Small intestine (tissue), 7 donors: ENCODE measurements at regions not wholly inside any gene's neighbourhood (a gene's known extent, or its start where the extent isn't known, plus 50 kb on each side); places are given as distances from the start of the nearest gene placed in this dataset.
A peak's percentile ranks its signal among the peaks of the same experiment; 100 is the strongest.

Source experiments
- DNase-seq, 2 donors: peaks; one replicate each; pipeline versions ENCODE4 v3.0.0 to v3.0.0-alpha.2; 2013
- FAIRE-seq: peaks from 2 replicates; lab custom pipeline; 2012; peaks lifted over from hg19 to GRCh38; lab: Jason Lieb, UNC
- H3K27ac ChIP-seq, 3 donors: one replicate each; pipeline ENCODE4 v1.5.1; 2013; ENCODE audit warnings: low read length in 2 of 3, mild to moderate bottlenecking in 2 of 3, control low read depth in 1 of 3, inconsistent platforms in 1 of 3, low read depth in 1 of 3, moderate library complexity in 1 of 3
- H3K27me3 ChIP-seq, 3 donors: one replicate each; pipeline ENCODE4 v1.6.1; 2013; ENCODE audit warnings: low read length in 3 of 3, inconsistent platforms in 1 of 3; ENCODE audit not compliant: control insufficient read depth in 3 of 3, insufficient read depth in 3 of 3
- H3K36me3 ChIP-seq, 3 donors: one replicate each; pipeline ENCODE4 v1.6.1; 2013; ENCODE audit warnings: low read length in 3 of 3, inconsistent platforms in 1 of 3, low read depth in 1 of 3, mild to moderate bottlenecking in 1 of 3, moderate library complexity in 1 of 3; ENCODE audit not compliant: control insufficient read depth in 3 of 3, insufficient read depth in 2 of 3
- H3K4me1 ChIP-seq, 3 donors: one replicate each; pipeline ENCODE4 v1.6.1; 2013; ENCODE audit warnings: low read length in 2 of 3, inconsistent platforms in 1 of 3, low read depth in 1 of 3, mild to moderate bottlenecking in 1 of 3, moderate library complexity in 1 of 3; ENCODE audit not compliant: control insufficient read depth in 3 of 3, insufficient read depth in 2 of 3
- H3K4me3 ChIP-seq, 3 donors: one replicate each; pipeline ENCODE4 v1.5.1; 2013; ENCODE audit warnings: low read length in 3 of 3, control low read depth in 1 of 3, inconsistent platforms in 1 of 3, low read depth in 1 of 3, mild to moderate bottlenecking in 1 of 3, moderate library complexity in 1 of 3
- H3K9me3 ChIP-seq, 2 donors: one replicate each; pipeline ENCODE4 v1.6.1; 2013; ENCODE audit warnings: low read depth in 1 of 2, low read length in 1 of 2; ENCODE audit not compliant: control insufficient read depth in 2 of 2, insufficient read depth in 1 of 2
- WGBS, 3 donors: extraction: QIAGEN DNeasy Blood & Tissue Kit; methylation state at CpG; one replicate each; pipeline ENCODE4 v1.1.7; 2013; 5-methylcytosine and 5-hydroxymethylcytosine counted together
- donor health status: healthy with polysubstance abuse.
- donor health status: control.
- donor health status: control.
- donor health status: Bipolar disorder and iron deficiency.
- donor health status: healthy.

DNA sequence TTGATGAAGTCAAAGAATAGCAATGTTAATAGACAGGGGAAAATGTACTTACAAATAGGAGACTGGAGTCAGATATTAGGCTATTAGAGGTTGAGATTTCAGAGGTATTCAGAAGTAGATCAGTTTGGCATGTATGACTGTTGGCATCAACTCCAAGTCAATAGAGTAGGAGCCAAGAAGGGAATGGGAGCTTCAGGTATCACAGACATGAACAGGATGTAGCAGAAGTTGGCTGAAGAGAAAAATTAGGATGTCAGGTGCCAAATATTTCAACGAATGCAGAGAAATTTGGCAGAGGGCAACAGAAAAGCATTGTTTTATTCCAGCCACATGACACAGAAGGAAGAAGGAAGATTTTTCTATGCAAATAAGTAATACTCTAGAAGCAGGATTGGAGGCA is 69.7 kb downstream of the GLYATL1 start:
- 15 to 30% (median 16%) methylated on average over 1 of the region's 1 CpG for WGBS, 3 donors
- DNase-seq, result no peak
- H3K27ac ChIP-seq, result no peak overlapping the region
- peaks cover 0 to 19% (median 0%) of the 10 kb centered on the region in 3 donors for H3K4me1 ChIP-seq
- H3K36me3 ChIP-seq, result no peaks in the 10 kb centered on the region
- no peak for FAIRE-seq
- H3K9me3 ChIP-seq, result no peaks in the 10 kb centered on the region
- no peaks in the 10 kb centered on the region for H3K27me3 ChIP-seq
- H3K4me3 ChIP-seq, result no peak overlapping the region

DNA sequence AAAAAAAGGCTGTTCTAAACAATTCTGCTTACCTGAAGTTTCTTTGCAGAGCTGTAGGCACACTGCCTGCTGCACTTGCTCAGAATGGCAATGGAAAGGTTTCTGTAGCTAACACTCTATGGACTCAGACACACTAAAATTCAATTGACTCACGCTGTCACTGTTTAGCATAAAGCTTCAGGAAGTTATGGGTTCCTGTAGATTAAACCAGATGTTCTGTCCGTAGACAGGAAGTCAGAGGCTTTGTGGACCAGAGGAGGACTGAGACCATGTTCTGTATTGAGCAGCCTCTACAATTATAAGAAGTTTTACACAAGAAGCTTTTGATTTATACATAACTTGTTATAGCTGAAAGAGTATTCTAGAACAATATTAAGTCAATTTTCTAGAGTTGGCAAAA is 70.4 kb downstream of the GLYATL1 start:
- Histone ChIP-seq H3K27me3 (no peaks in the 10 kb centered on the region), H3K4me1 (peaks cover 0 to 19% (median 0%) of the 10 kb centered on the region in 3 donors), H3K27ac (no peak overlapping the region), H3K9me3 (no peaks in the 10 kb centered on the region), H3K36me3 (no peaks in the 10 kb centered on the region), H3K4me3 (no peak overlapping the region)
- FAIRE-seq, result no peak
- no peak for DNase-seq
- 51 to 72% (median 54%) methylated on average over 2 of the region's 2 CpGs for WGBS, 3 donors

DNA sequence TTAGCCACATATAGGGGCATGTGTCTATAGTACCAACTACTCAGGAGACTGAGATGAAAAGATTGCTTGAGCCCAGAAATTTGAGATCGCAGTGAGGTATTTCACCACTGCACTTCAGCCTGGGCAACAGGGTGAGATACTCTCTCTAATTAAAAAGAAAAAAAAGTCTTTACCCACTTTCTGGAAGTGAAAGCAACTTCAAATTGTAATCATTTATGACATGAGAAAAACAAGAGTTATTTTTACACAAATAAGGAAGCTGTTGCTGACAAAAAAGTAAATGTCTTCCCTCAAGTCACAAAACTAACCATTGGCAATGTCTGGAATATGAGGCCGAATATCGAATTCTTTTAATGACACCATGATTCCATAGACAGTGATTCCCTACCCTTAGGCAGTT is 71.4 kb downstream of the GLYATL1 start:
- WGBS, 3 donors, result 85 to 99% (median 93%) methylated on average over 3 of the region's 3 CpGs
- H3K4me3 ChIP-seq, result no peak overlapping the region
- no peak overlapping the region for H3K27ac ChIP-seq
- no peak for FAIRE-seq
- H3K4me1 ChIP-seq, result peaks cover 0 to 19% (median 0%) of the 10 kb centered on the region in 3 donors
- H3K9me3 ChIP-seq, result peaks cover 0 to 5% of the 10 kb centered on the region in 2 donors
- H3K27me3 ChIP-seq, result no peaks in the 10 kb centered on the region
- no peaks in the 10 kb centered on the region for H3K36me3 ChIP-seq
- no peak for DNase-seq

DNA sequence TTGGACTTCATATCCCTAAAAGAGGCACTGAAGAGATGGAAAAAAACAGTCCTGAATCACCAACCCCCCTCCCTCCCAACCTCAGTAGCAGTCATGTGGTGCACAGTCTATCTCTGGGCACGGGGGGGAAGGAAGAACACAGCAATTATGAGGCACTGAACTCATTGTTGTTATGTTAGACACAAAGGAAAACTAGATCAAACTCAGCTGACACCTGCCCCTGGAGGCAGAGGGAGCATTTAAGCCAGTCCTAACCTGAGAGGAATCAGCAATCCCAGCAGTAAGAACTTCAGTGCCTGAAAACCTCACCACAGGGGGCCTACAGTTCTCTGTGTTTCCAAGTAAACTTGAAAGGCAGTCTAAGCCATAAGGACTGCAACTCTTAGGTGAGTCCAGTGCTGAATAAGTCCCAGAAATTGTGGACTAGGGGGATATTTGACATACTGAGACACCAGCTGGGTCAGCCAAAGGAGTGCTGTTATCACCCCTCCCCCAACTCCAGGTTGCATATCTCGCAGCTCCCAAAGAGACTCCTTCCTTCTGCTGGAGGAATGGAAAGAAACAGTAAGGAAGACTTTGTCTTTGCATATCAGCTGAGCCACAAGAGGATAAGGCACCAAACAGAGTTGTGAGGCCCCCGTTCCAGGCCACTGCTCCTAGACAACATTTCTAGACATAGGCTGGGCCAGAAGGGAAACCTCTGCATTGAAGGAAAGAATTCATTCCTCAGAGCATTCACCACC is 72.5 kb downstream of the GLYATL1 start:
- H3K4me3 ChIP-seq, result no peak overlapping the region
- no peaks in the 10 kb centered on the region for H3K27me3 ChIP-seq
- FAIRE-seq, result no peak
- H3K27ac ChIP-seq, result peak overlapping the region in 1 of 3 donors; percentile 67
- WGBS, 3 donors, result 42 to 53% (median 51%) methylated on average over 3 of the region's 3 CpGs
- no peaks in the 10 kb centered on the region for H3K36me3 ChIP-seq
- peak in 1 of 2 donors; percentile 56 for DNase-seq
- peaks cover 0 to 5% of the 10 kb centered on the region in 2 donors for H3K9me3 ChIP-seq
- peaks cover 0 to 19% (median 0%) of the 10 kb centered on the region in 3 donors for H3K4me1 ChIP-seq

DNA sequence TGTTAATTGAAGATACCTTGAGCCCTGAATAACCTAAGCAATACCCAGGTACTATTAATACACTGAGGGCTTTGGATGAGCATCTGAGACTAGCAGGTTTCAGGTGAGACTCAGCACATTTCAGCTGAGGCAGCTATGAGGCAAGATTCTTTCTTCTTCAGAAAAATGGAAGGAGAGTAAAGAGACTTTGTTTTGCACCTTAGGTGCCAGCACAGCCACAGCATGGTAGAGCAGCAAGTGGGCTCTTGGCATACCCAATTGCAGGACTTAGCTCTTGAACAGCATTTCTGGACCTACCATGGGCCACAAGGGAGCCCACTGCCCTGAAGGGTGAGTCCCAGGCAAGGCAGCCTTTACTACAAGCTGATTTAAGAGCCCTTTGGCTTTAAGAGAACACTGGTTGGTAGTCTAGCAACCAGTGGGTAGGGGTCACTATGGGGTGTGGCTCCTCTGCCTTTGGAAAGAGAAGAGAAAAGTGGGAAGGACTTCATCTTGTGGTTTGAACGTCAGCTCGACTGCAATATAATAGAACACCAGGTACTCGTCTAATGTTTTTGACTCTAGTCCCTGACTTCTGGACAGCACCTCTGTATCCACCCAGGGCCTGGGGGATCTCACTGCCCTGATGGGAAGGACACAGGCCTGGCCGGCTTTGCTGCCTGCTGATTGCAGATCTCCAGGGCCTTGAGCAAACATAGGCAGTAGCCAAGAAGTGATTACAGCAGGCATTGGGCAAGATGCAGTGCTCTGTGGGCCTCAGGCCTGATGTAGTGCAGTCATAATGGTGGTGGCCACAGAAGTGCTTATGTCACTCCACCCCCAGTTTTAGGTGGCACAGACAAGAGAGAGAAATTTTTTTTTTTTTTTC is 73.3 kb downstream of the GLYATL1 start:
- peaks cover 0 to 19% (median 0%) of the 10 kb centered on the region in 3 donors for H3K4me1 ChIP-seq
- FAIRE-seq, result no peak
- peak overlapping the region in 1 of 3 donors; percentile 67 for H3K27ac ChIP-seq
- peaks cover 0 to 5% of the 10 kb centered on the region in 2 donors for H3K9me3 ChIP-seq
- H3K4me3 ChIP-seq, result no peak overlapping the region
- DNase-seq, result peak in 1 of 2 donors; percentile 29
- H3K27me3 ChIP-seq, result no peaks in the 10 kb centered on the region
- WGBS, 3 donors, result 72 to 79% (median 78%) methylated on average over 4 of the region's 4 CpGs
- no peaks in the 10 kb centered on the region for H3K36me3 ChIP-seq

DNA sequence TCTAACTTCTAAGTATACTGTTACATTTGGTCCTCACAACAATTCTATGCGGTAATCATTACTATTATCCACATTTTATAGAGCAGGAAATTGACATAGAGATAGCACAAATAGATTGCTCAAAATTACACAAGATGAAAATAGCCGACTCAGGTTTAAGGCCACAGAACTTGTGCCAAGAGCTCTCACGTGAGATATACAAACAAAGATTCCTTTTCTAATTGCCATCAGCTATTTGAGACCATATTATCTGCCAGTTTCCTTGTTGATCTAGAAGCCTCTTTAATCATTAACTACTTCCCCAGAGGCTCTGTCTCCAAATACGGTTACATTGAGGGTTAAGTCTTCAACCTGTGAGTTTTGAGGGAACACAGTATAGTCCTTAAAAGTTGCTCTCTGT is 61.0 kb upstream of the GLYATL1B start:
- no peak overlapping the region for H3K27ac ChIP-seq
- H3K4me1 ChIP-seq, result peaks cover 0 to 7% (median 2%) of the 10 kb centered on the region in 3 donors
- no peak overlapping the region for H3K4me3 ChIP-seq
- H3K27me3 ChIP-seq, result no peaks in the 10 kb centered on the region
- FAIRE-seq (no peak), DNase-seq (peak; percentile 84 to 86)
- peaks cover 0 to 9% of the 10 kb centered on the region in 2 donors for H3K9me3 ChIP-seq
- H3K36me3 ChIP-seq, result no peaks in the 10 kb centered on the region
- WGBS, 3 donors, result 13 to 54% (median 27%) methylated on average over 4 of the region's 4 CpGs

DNA sequence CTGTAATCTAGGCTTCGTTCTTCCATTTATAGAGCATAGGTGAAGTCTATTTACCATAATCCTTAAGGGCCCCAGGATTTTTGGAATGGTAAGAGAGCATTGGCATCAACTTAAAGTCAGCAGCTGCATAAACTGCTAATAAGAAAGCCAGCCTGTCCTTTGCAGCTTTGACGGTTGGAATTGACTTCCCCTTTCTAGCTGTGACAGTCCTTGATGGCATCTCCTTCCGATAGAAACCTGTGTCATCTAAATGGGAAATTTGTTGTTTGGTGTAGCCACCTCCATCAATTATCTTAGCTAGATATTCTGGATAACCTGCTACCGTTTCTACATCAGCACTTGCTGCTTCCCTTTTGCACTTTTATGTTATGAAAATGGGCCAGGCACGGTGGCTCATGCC is 58.0 kb upstream of the GLYATL1B start:
- WGBS, 3 donors, result 76 to 85% (median 82%) methylated on average over 5 of the region's 5 CpGs
- Histone ChIP-seq H3K27me3 (no peaks in the 10 kb centered on the region), H3K4me1 (peaks cover 0 to 11% (median 2%) of the 10 kb centered on the region in 3 donors), H3K27ac (no peak overlapping the region), H3K9me3 (peaks cover 0 to 3% of the 10 kb centered on the region in 2 donors), H3K4me3 (no peak overlapping the region), H3K36me3 (no peaks in the 10 kb centered on the region)
- DNase-seq, result no peak
- FAIRE-seq, result no peak

DNA sequence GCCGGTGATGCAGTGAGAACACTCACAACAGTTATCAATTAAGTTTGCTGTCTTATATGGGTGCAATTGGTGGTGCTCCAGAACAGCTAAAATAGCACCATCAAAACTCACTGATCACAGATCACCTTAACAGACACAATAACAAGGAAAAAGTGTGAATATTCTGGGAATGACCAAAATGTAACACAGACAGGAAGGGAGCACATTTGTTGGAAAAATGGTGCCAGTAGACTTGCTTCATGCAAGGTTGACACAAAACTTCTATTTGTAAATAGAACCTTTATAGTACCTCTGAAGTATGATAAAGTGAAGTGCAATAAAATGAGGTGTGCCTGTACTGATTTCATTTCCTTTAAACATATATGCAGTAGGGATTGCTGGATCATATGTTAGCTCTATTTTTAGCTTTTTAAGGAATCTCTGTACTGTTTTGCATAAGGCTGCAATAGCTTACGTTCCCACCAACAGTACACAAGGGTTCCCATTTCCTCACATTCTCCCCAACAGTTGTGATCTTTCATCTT is 56.7 kb upstream of the GLYATL1B start:
- H3K9me3 ChIP-seq, result peaks cover 0 to 3% of the 10 kb centered on the region in 2 donors
- H3K4me3 ChIP-seq, result no peak overlapping the region
- H3K27ac ChIP-seq, result no peak overlapping the region
- peak; percentile 53 for DNase-seq
- H3K4me1 ChIP-seq, result peaks cover 0 to 11% (median 2%) of the 10 kb centered on the region in 3 donors
- no peaks in the 10 kb centered on the region for H3K36me3 ChIP-seq
- no peaks in the 10 kb centered on the region for H3K27me3 ChIP-seq
- no peak for FAIRE-seq
- WGBS, 3 donors, result 11 to 55% (median 26%) methylated on average over 2 of the region's 2 CpGs
